ENCODE measurements at regions not wholly inside any gene's neighbourhood (a gene's known extent, or its start where the extent isn't known, plus 50 kb on each side); places are given as distances from the start of the nearest gene placed in this dataset.

- DNase-seq, result no peak
Measured at GRCh38 chr7:91537260-91538152, 273.3 kb downstream of the FZD1 start.

GRCh38 chr7:91541641-91542040, 277.4 kb downstream of the FZD1 start:
- DNase-seq, result no peak

- no peak for DNase-seq
Measured at GRCh38 chr7:91543646-91544045, 279.4 kb downstream of the FZD1 start.

GRCh38 chr7:91549878-91550277, 285.6 kb downstream of the FZD1 start:
- no peak for DNase-seq

- DNase-seq, result no peak
Measured at GRCh38 chr7:91550931-91551330, 286.7 kb downstream of the FZD1 start.

GRCh38 chr7:91551377-91552175, 287.3 kb downstream of the FZD1 start:
- DNase-seq, result no peak

GRCh38 chr7:91553410-91553895, 289.2 kb downstream of the FZD1 start:
- DNase-seq, result no peak

- DNase-seq, result no peak
Measured at GRCh38 chr7:91554883-91555282, 290.6 kb downstream of the FZD1 start.

- DNase-seq, result no peak
Measured at GRCh38 chr7:91556239-91556638, 292.0 kb downstream of the FZD1 start.

GRCh38 chr7:91556956-91557650, 292.9 kb downstream of the FZD1 start:
- DNase-seq, result no peak

GRCh38 chr7:91557789-91558404, 293.7 kb downstream of the FZD1 start:
- no peak for DNase-seq

GRCh38 chr7:91559947-91560346, 295.7 kb downstream of the FZD1 start:
- DNase-seq, result no peak

- no peak for DNase-seq
Measured at GRCh38 chr7:91564101-91564500, 299.9 kb downstream of the FZD1 start.

- no peak for DNase-seq
Measured at GRCh38 chr7:91564541-91564940, 300.3 kb downstream of the FZD1 start.

- DNase-seq, result no peak
Measured at GRCh38 chr7:91565499-91566401, 301.5 kb downstream of the FZD1 start.

- no peak for DNase-seq
Measured at GRCh38 chr7:91566402-91566732, 302.1 kb downstream of the FZD1 start.

- DNase-seq, result no peak
Measured at GRCh38 chr7:91567081-91568012, 303.1 kb downstream of the FZD1 start.

GRCh38 chr7:91568138-91568537, 303.9 kb downstream of the FZD1 start:
- DNase-seq, result no peak

GRCh38 chr7:91569728-91570457, 305.7 kb downstream of the FZD1 start:
- no peak for DNase-seq

GRCh38 chr7:91570560-91570959, 306.3 kb downstream of the FZD1 start:
- DNase-seq, result no peak
